Ishikawa (cell line): ENCODE measurements at regions not wholly inside any gene's neighbourhood (a gene's known extent, or its start where the extent isn't known, plus 50 kb on each side); places are given as distances from the start of the nearest gene placed in this dataset.

ENCODE experiments used
- CEBPB ChIP-seq: IDR thresholded peaks from 2 replicates; pipeline ENCODE4 v1.6.1; 2012
- CREB1 ChIP-seq: IDR thresholded peaks from 2 replicates; pipeline ENCODE4 v1.6.1; 2012; ENCODE audit warnings: low read depth
- EGR1 ChIP-seq: IDR thresholded peaks from 2 replicates; pipeline ENCODE4 v1.6.1; 2012
- EP300 ChIP-seq: IDR thresholded peaks from 2 replicates; pipeline ENCODE4 v1.6.1; 2012; ENCODE audit warnings: borderline replicate concordance
- FOXM1 ChIP-seq: IDR thresholded peaks from 2 replicates; pipeline ENCODE4 v1.6.1; 2012; ENCODE audit warnings: low read depth, borderline replicate concordance
- NFIC ChIP-seq: IDR thresholded peaks from 2 replicates; pipeline ENCODE4 v1.6.1; 2012
- RAD21 ChIP-seq: IDR thresholded peaks from 2 replicates; pipeline ENCODE4 v1.6.1; 2012; ENCODE audit warnings: low read depth
- TAF1 ChIP-seq: IDR thresholded peaks from 2 replicates; pipeline ENCODE4 v1.6.1; 2012; ENCODE audit warnings: low read depth, mild to moderate bottlenecking
- TCF12 ChIP-seq: IDR thresholded peaks from 2 replicates; pipeline ENCODE4 v1.6.1; 2012; ENCODE audit warnings: low read depth
- TEAD4 ChIP-seq: IDR thresholded peaks from 2 replicates; pipeline ENCODE4 v1.6.1; 2012
- YY1 ChIP-seq: IDR thresholded peaks from 2 replicates; pipeline ENCODE4 v1.6.1; 2012; ENCODE audit warnings: low read depth
- ZBTB7A ChIP-seq: IDR thresholded peaks from 2 replicates; pipeline ENCODE4 v1.6.1; 2012; ENCODE audit warnings: low read depth
- TF ChIP-seq, protein P1 (sequence below): IDR thresholded peaks from 2 replicates; pipeline ENCODE4 v1.6.1; 2012; ENCODE audit warnings: low read depth, mild to moderate bottlenecking
- TF ChIP-seq, protein P2 (sequence below): IDR thresholded peaks from 2 replicates; pipeline ENCODE4 v1.6.1; 2012
- TF ChIP-seq, protein P3 (sequence below): IDR thresholded peaks from 2 replicates; pipeline ENCODE4 v1.6.1; 2012

DNA sequence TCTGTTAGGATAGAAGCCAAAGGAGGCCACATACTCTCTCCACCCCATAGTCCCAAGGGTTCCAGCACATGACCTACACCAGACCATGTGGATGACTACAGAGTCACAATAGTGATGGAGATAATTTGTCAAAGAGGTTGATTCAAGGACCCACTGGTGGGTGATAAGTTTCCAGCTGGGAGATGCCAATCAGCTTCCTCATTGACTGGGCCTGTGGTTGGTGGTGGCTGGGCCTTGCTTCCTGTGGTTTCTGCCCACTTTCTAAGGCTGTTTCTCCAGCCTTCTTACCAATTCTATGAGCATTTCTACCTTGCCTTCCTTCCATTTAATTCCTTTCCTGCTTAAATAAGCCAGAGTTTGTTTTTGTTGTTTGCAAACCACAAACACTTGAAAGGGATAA lies 95.5 kb upstream of the CPEB2 start:
- TF ChIP-seq, protein P1, sequence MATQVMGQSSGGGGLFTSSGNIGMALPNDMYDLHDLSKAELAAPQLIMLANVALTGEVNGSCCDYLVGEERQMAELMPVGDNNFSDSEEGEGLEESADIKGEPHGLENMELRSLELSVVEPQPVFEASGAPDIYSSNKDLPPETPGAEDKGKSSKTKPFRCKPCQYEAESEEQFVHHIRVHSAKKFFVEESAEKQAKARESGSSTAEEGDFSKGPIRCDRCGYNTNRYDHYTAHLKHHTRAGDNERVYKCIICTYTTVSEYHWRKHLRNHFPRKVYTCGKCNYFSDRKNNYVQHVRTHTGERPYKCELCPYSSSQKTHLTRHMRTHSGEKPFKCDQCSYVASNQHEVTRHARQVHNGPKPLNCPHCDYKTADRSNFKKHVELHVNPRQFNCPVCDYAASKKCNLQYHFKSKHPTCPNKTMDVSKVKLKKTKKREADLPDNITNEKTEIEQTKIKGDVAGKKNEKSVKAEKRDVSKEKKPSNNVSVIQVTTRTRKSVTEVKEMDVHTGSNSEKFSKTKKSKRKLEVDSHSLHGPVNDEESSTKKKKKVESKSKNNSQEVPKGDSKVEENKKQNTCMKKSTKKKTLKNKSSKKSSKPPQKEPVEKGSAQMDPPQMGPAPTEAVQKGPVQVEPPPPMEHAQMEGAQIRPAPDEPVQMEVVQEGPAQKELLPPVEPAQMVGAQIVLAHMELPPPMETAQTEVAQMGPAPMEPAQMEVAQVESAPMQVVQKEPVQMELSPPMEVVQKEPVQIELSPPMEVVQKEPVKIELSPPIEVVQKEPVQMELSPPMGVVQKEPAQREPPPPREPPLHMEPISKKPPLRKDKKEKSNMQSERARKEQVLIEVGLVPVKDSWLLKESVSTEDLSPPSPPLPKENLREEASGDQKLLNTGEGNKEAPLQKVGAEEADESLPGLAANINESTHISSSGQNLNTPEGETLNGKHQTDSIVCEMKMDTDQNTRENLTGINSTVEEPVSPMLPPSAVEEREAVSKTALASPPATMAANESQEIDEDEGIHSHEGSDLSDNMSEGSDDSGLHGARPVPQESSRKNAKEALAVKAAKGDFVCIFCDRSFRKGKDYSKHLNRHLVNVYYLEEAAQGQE = no peak
- TF ChIP-seq, protein P2, sequence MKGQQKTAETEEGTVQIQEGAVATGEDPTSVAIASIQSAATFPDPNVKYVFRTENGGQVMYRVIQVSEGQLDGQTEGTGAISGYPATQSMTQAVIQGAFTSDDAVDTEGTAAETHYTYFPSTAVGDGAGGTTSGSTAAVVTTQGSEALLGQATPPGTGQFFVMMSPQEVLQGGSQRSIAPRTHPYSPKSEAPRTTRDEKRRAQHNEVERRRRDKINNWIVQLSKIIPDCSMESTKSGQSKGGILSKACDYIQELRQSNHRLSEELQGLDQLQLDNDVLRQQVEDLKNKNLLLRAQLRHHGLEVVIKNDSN = no peak
- no peak for TF ChIP-seq RAD21
- no peak for TF ChIP-seq NFIC
- TF ChIP-seq ZBTB7A = no peak
- no peak for TF ChIP-seq YY1
- no peak for TF ChIP-seq EGR1
- TF ChIP-seq TCF12 = no peak
- no peak for TF ChIP-seq FOXM1
- no peak for TF ChIP-seq EP300
- no peak for TF ChIP-seq CEBPB
- TF ChIP-seq CREB1 = no peak
- TF ChIP-seq TEAD4 = no peak
- TF ChIP-seq TAF1 = no peak
- TF ChIP-seq, protein P3, sequence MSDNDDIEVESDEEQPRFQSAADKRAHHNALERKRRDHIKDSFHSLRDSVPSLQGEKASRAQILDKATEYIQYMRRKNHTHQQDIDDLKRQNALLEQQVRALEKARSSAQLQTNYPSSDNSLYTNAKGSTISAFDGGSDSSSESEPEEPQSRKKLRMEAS = no peak

DNA sequence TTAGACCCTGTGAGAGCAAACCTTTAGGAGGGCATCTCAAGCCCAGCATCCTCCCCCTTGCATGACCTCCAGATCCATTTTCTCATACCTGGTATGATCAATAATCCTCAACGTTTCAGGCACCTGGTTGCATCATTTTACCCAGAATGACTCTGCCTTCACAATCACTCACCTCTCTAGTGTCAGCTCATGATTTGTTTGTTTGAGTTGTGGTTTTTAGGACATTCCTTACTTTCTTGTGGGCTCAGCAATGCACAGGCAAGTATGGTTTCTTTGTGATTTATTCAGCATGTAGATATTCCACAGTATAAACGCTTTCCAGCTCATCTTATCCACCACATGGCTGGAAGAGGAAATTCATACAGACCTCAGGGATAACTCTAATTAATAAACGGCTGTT lies 93.6 kb upstream of the CPEB2 start:
- TF ChIP-seq TAF1 (no peak), FOXM1 (no peak), EP300 (no peak), EGR1 (no peak), CEBPB (no peak), TCF12 (no peak), ZBTB7A (no peak), YY1 (no peak), CREB1 (no peak)
- TF ChIP-seq, protein P1 = no peak
- TF ChIP-seq, protein P3 = no peak

DNA sequence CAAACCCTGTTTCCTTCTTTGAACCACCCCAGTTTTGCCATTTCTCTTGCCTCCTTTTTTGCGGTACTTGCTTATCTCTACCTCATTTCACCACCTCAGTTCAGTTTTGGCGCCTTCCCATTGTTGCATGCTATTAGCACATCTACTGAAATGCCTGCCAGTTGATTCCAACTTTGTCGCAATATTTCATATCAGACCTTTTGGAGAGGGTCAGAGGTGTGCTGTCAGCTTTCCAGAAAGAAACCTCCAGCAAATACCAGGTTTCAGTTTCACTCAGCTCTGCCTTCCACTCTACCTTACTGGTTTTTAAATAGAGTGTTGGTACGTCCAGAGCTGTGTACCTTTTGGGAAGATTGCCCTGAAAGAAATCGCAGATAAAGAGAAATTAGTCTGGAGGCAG lies 91.9 kb upstream of the CPEB2 start:
- TF ChIP-seq EP300 = no peak
- TF ChIP-seq TAF1 = no peak
- no peak for TF ChIP-seq CREB1
- TF ChIP-seq TEAD4 = no peak
- TF ChIP-seq TCF12 = no peak
- TF ChIP-seq, protein P1 = no peak
- TF ChIP-seq YY1 = no peak
- TF ChIP-seq CEBPB = no peak
- TF ChIP-seq ZBTB7A = no peak
- no peak for TF ChIP-seq EGR1
- no peak for TF ChIP-seq NFIC
- no peak for TF ChIP-seq FOXM1
- TF ChIP-seq, protein P3 = no peak
- TF ChIP-seq, protein P2 = no peak
- no peak for TF ChIP-seq RAD21

DNA sequence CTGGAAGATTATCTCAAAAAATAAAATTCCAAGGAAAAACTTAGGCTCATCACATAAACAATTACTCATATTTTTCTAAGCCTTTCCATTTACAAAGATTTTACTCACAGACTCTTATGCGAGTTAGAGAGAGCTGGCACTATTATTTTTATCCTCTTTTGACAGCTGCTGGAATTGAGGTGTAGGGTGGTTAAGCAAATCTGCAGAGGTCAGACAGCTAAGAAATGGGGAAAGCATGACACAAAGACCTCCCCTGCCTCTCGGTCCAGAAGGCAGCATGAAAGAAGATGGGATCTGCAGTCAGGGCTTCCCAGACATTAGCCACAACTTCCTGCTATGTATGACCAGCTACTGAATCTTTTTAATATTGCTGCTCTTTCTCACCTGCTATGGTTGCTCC lies 89.9 kb upstream of the CPEB2 start:
- TF ChIP-seq RAD21 (no peak), TEAD4 (no peak), FOXM1 (no peak), ZBTB7A (no peak), YY1 (no peak), EGR1 (no peak), NFIC (no peak), TCF12 (no peak), CREB1 (no peak), TAF1 (no peak), EP300 (no peak), CEBPB (no peak)
- TF ChIP-seq, protein P3 = no peak
- TF ChIP-seq, protein P1 = no peak
- TF ChIP-seq, protein P2 = no peak
